Stimulated activated CD4-positive, alpha-beta T cell treated with anti-CD3 and anti-CD28 coated beads, Interleukin-12 subunit alpha, Interleukin-12 subunit beta, amount 100 ng/mL, for 4 hours (primary cell): ENCODE measurements at regions not wholly inside any gene's neighbourhood (a gene's known extent, or its start where the extent isn't known, plus 50 kb on each side); places are given as distances from the start of the nearest gene placed in this dataset.

Experiments
- DNase-seq: peaks from one replicate; pipeline ENCODE4 v3.0.0-alpha.2; 2020

GRCh38 chrX:16516232-16516876 lies 133.6 kb upstream of the S100G start:
- no peak for DNase-seq

GRCh38 chrX:16517039-16517605 lies 132.8 kb upstream of the S100G start:
- DNase-seq: no peak

- no peak for DNase-seq
These were observed 131.8 kb upstream of the S100G start for GRCh38 chrX:16518131-16518530.

GRCh38 chrX:16524316-16524715 lies 125.6 kb upstream of the S100G start:
- DNase-seq: no peak

- DNase-seq: no peak
These were observed 124.0 kb upstream of the S100G start for GRCh38 chrX:16526003-16526402.

GRCh38 chrX:16528620-16529019 lies 121.3 kb upstream of the S100G start:
- DNase-seq: no peak
